ENCODE measurements at regions not wholly inside any gene's neighbourhood (a gene's known extent, or its start where the extent isn't known, plus 50 kb on each side); places are given as distances from the start of the nearest gene placed in this dataset.

DNA sequence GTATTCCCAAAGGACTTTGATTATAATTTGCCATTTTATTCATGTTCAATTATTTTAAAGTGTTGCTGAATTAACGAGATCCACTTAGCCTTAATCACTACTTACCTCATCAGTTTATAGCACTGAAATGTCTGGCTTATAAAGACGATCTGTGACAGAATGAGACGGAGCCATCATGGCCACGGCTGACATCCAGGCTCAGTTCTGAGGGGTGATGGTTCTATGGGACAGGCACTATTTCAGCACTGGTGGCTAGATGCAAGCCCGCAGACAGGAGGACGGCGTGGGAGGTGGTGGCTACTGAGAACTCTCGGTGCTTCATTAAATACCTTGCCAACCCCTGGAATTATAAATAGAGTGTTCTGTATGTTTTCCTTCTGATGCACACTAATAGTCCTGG lies 1084.2 kb upstream of the TENM3 start:
- Histone ChIP-seq H3K4me3 (IDR thresholded peaks at IDR 0.05; ENCODE audit: insufficient read depth, low read depth, low read length) (no peak overlapping the region), H3K36me3 (ENCODE audit: insufficient read depth) (no peaks in the 10 kb centered on the region), H3K9ac (no peak overlapping the region), H2AFZ (ENCODE audit: low read depth) (no peak overlapping the region), H3K79me2 (ENCODE audit: insufficient read depth, low read depth) (no peaks in the 10 kb centered on the region), H3K27ac (no peak overlapping the region), H3K4me2 (no peak overlapping the region), H3K4me1 (ENCODE audit: low read depth, poor library complexity, severe bottlenecking) (peaks cover 17% of the 10 kb centered on the region), H4K20me1 (ENCODE audit: insufficient read depth) (no peaks in the 10 kb centered on the region), H3K27me3 (ENCODE audit: insufficient read depth, low read depth) (no peaks in the 10 kb centered on the region)
- TF ChIP-seq, protein P1, sequence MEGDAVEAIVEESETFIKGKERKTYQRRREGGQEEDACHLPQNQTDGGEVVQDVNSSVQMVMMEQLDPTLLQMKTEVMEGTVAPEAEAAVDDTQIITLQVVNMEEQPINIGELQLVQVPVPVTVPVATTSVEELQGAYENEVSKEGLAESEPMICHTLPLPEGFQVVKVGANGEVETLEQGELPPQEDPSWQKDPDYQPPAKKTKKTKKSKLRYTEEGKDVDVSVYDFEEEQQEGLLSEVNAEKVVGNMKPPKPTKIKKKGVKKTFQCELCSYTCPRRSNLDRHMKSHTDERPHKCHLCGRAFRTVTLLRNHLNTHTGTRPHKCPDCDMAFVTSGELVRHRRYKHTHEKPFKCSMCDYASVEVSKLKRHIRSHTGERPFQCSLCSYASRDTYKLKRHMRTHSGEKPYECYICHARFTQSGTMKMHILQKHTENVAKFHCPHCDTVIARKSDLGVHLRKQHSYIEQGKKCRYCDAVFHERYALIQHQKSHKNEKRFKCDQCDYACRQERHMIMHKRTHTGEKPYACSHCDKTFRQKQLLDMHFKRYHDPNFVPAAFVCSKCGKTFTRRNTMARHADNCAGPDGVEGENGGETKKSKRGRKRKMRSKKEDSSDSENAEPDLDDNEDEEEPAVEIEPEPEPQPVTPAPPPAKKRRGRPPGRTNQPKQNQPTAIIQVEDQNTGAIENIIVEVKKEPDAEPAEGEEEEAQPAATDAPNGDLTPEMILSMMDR (conservative IDR thresholded peaks at IDR 0.05; ENCODE audit: low read depth, low read length), result no peak

DNA sequence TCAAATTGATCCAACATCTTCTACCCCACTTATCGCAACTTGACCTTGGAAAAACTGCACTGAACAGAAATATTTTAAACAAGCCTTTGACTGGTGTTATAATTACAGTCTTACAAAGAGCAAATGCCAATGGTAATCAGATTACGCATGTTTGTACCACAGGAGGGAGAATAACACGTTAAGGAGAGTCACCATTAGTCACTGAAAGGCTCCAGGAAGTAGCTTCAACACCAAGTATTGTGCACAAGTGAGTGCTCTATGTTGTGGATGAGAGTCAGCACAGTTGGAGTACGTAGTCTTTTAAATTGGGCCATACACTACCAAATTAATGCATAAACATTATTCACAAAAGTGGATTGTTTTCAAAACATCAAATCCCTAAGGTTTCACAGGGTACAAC lies 1081.5 kb upstream of the TENM3 start:
- H3K9ac ChIP-seq, result no peak overlapping the region
- no peaks in the 10 kb centered on the region for H3K36me3 ChIP-seq (ENCODE audit: insufficient read depth)
- H3K27me3 ChIP-seq (ENCODE audit: insufficient read depth, low read depth), result no peaks in the 10 kb centered on the region

DNA sequence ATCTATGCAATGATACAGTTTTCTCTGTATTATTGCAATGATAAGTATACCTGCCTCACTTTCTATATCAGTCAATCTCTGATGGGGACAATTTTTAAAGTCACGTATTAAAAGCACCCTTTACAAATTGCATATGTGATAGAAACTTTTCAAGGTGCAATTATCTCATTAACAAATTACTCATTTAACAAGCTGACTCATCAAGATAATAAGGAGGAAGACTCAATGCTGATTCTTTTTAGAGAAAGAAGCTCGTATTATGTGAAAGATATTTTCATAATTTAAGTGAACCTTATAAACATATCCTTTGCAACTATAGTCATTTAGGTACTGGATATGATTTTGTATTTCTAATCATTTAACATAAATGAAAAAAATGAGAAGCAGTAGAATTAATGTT lies 1080.9 kb upstream of the TENM3 start:
- Histone ChIP-seq H3K36me3 (ENCODE audit: insufficient read depth) (no peaks in the 10 kb centered on the region), H3K79me2 (ENCODE audit: insufficient read depth, low read depth) (no peaks in the 10 kb centered on the region), H3K27me3 (ENCODE audit: insufficient read depth, low read depth) (no peaks in the 10 kb centered on the region), H4K20me1 (ENCODE audit: insufficient read depth) (no peaks in the 10 kb centered on the region), H3K4me3 (IDR thresholded peaks at IDR 0.05; ENCODE audit: insufficient read depth, low read depth, low read length) (no peak overlapping the region), H3K27ac (no peak overlapping the region), H3K4me1 (ENCODE audit: low read depth, poor library complexity, severe bottlenecking) (peaks cover 13% of the 10 kb centered on the region), H2AFZ (ENCODE audit: low read depth) (no peak overlapping the region), H3K9ac (no peak overlapping the region), H3K4me2 (no peak overlapping the region)
- TF ChIP-seq, protein P1 (conservative IDR thresholded peaks at IDR 0.05; ENCODE audit: low read depth, low read length), result no peak

More for the DNA sequence above, 1081.5 kb upstream of the TENM3 start:
- H3K4me3 ChIP-seq (IDR thresholded peaks at IDR 0.05; ENCODE audit: insufficient read depth, low read depth, low read length), result no peak overlapping the region
- no peaks in the 10 kb centered on the region for H4K20me1 ChIP-seq (ENCODE audit: insufficient read depth)
- H3K4me2 ChIP-seq, result no peak overlapping the region
- H3K4me1 ChIP-seq (ENCODE audit: low read depth, poor library complexity, severe bottlenecking), result peaks cover 17% of the 10 kb centered on the region
- H3K27ac ChIP-seq, result no peak overlapping the region
- TF ChIP-seq, protein P1 (conservative IDR thresholded peaks at IDR 0.05; ENCODE audit: low read depth, low read length), result no peak
- H2AFZ ChIP-seq (ENCODE audit: low read depth), result no peak overlapping the region
- no peaks in the 10 kb centered on the region for H3K79me2 ChIP-seq (ENCODE audit: insufficient read depth, low read depth)

DNA sequence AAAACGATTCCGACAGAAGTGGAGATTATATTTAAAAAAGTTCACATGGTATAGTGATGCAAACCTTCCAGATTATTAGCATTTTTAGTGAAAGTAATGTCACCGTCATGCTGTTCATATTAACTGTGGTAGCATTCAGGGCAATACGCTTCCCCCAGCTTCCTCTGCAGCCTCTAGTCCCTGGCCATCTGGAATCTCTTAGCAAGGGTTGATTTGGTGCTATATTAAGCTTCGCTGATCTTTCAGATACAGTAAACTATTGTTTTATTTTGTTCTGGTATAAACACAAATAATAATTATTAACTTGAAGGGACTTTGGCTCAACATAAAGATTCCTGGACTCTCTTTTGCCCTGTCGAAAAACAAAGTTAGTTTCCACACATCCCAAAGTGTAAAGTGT lies 1080.5 kb upstream of the TENM3 start:
- Histone ChIP-seq H3K9ac (no peak overlapping the region), H3K4me3 (IDR thresholded peaks at IDR 0.05; ENCODE audit: insufficient read depth, low read depth, low read length) (no peak overlapping the region), H3K79me2 (ENCODE audit: insufficient read depth, low read depth) (no peaks in the 10 kb centered on the region), H3K4me1 (ENCODE audit: low read depth, poor library complexity, severe bottlenecking) (peaks cover 9% of the 10 kb centered on the region), H3K27me3 (ENCODE audit: insufficient read depth, low read depth) (no peaks in the 10 kb centered on the region), H3K4me2 (no peak overlapping the region), H3K36me3 (ENCODE audit: insufficient read depth) (no peaks in the 10 kb centered on the region), H3K27ac (no peak overlapping the region), H2AFZ (ENCODE audit: low read depth) (no peak overlapping the region), H4K20me1 (ENCODE audit: insufficient read depth) (no peaks in the 10 kb centered on the region)
- TF ChIP-seq, protein P1 (conservative IDR thresholded peaks at IDR 0.05; ENCODE audit: low read depth, low read length), result no peak

All from KMS-11 (cell line).